Duodenal mucosa (tissue), 2 donors: ENCODE measurements at regions not wholly inside any gene's neighbourhood (a gene's known extent, or its start where the extent isn't known, plus 50 kb on each side); places are given as distances from the start of the nearest gene placed in this dataset.

Experiments
- H3K27ac ChIP-seq: one replicate; pipeline ENCODE4 v1.7.0; 2013; ENCODE audit warnings: low read depth, low read length
- H3K27me3 ChIP-seq, 2 donors: one replicate each; pipeline ENCODE4 v1.7.0; 2013; ENCODE audit warnings: low read length in 2 of 2, control low read depth in 1 of 2; ENCODE audit not compliant: insufficient read depth in 2 of 2, control insufficient read depth in 1 of 2
- H3K36me3 ChIP-seq, 2 donors: one replicate each; pipeline ENCODE4 v1.7.0; 2013; ENCODE audit warnings: low read length in 2 of 2, control low read depth in 1 of 2; ENCODE audit not compliant: insufficient read depth in 2 of 2, control insufficient read depth in 1 of 2
- H3K4me1 ChIP-seq, 2 donors: one replicate each; pipeline ENCODE4 v1.7.0; 2013; ENCODE audit warnings: low read length in 2 of 2, control low read depth in 1 of 2; ENCODE audit not compliant: insufficient read depth in 2 of 2, control insufficient read depth in 1 of 2
- H3K4me3 ChIP-seq, 2 donors: one replicate each; pipeline ENCODE4 v1.7.0; 2013; ENCODE audit warnings: low read length in 2 of 2, low read depth in 1 of 2
- H3K9ac ChIP-seq, 2 donors: one replicate each; pipeline ENCODE4 v1.7.0; 2013; ENCODE audit warnings: low read length in 2 of 2, low read depth in 1 of 2
- H3K9me3 ChIP-seq, 2 donors: one replicate each; pipeline ENCODE4 v1.7.0; 2013; ENCODE audit warnings: low read length in 2 of 2, control low read depth in 1 of 2; ENCODE audit not compliant: control insufficient read depth in 1 of 2

DNA sequence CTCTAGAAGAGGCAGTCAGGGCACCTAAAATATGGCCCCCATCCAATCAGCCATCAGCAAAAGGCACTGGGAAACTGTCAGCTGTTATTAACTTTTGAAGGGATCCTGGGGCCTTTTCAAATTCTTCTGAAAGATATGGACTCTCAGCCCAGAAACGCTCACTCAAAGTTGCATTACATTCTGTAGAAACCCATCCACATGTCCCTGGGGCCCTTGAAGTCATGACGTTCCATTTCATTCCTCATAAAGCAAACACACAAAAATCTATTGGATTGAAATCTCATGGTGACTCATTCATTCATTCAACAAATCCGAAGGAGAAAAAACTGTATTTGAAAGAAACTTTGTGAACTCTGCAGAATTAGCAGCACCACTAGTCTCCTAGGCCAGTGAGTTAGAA is 215.3 kb downstream of the C16orf95 start:
- Histone ChIP-seq H3K27ac (no peak overlapping the region), H3K27me3 (peaks cover 0 to 5% of the 10 kb centered on the region in 2 donors), H3K36me3 (no peaks in the 10 kb centered on the region), H3K9ac (no peak overlapping the region), H3K4me3 (no peak overlapping the region), H3K4me1 (no peaks in the 10 kb centered on the region), H3K9me3 (peaks cover 0 to 3% of the 10 kb centered on the region in 2 donors)

GRCh38 chr16:87107201-87107600 is 210.0 kb downstream of the C16orf95 start:
- Histone ChIP-seq H3K4me1 (no peaks in the 10 kb centered on the region), H3K9ac (no peak overlapping the region), H3K4me3 (no peak overlapping the region), H3K9me3 (peaks cover 0 to 3% of the 10 kb centered on the region in 2 donors), H3K36me3 (no peaks in the 10 kb centered on the region), H3K27me3 (no peaks in the 10 kb centered on the region), H3K27ac (no peak overlapping the region)

DNA sequence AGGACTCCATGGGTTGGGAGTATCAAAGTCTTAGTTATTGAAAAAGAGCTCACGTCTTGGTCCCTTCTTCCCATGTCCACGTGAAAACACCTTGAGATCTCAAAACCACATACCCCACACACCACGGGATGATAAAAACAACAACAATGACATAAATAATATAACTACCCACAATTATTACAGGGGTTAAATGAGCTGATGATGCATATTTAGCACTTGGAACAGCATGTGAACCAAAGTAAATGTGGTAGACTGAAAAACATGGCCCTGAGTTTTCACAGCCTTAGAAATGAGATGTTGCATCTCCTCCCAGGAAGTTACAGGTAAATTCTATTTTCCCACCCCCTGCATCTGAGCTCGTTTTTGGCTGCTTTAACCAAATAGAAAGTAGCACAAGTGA is 208.9 kb downstream of the C16orf95 start:
- Histone ChIP-seq H3K27ac (no peak overlapping the region), H3K4me1 (no peaks in the 10 kb centered on the region), H3K4me3 (no peak overlapping the region), H3K9me3 (peaks cover 0 to 3% of the 10 kb centered on the region in 2 donors), H3K36me3 (no peaks in the 10 kb centered on the region), H3K27me3 (no peaks in the 10 kb centered on the region), H3K9ac (no peak overlapping the region)

DNA sequence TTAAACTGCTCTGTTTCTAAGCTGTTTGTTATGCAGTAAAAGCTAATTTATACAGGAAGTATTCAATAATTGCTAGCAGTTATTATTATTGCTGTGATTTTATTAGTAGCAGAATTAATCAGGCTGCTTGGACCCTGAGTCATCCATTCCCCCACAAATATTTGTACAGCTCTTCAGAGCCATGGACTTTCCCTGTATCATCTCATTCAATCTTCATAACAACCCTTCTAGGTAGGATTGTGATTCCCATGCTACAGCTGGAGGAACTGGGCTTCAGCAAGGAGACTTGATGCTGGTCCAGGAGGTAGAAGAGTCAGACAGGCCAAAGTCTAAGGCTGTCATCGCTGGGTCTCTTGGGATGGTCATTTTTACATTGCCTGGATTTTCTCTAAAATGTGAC is 208.3 kb downstream of the C16orf95 start:
- Histone ChIP-seq H3K27ac (no peak overlapping the region), H3K9ac (no peak overlapping the region), H3K36me3 (no peaks in the 10 kb centered on the region), H3K9me3 (peaks cover 0 to 3% of the 10 kb centered on the region in 2 donors), H3K27me3 (no peaks in the 10 kb centered on the region), H3K4me1 (no peaks in the 10 kb centered on the region), H3K4me3 (no peak overlapping the region)

DNA sequence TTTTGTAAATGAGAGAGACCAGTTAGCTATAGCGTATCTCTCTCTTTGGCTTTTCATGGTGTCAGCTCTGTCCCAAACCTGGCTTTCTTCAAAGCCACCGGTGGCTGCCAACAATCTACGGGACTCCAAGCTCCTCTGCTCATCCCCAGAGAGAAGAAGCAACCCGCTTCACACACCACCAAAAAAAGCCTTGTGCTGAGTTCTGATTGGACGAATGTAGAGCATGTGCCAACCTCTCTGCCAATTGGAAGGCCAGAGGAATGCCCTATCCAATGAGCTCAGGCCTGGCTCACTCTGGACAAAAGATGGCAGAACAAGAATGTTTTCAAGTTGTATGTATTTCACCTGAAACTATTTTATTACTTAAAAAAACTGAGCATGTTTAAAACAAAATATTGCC is 202.4 kb downstream of the C16orf95 start:
- Histone ChIP-seq H3K4me3 (no peak overlapping the region), H3K9ac (no peak overlapping the region), H3K27ac (no peak overlapping the region), H3K27me3 (no peaks in the 10 kb centered on the region), H3K4me1 (no peaks in the 10 kb centered on the region), H3K36me3 (no peaks in the 10 kb centered on the region), H3K9me3 (no peaks in the 10 kb centered on the region)

GRCh38 chr16:87115646-87116045 is 201.5 kb downstream of the C16orf95 start:
- no peaks in the 10 kb centered on the region for H3K36me3 ChIP-seq
- no peak overlapping the region for H3K9ac ChIP-seq

DNA sequence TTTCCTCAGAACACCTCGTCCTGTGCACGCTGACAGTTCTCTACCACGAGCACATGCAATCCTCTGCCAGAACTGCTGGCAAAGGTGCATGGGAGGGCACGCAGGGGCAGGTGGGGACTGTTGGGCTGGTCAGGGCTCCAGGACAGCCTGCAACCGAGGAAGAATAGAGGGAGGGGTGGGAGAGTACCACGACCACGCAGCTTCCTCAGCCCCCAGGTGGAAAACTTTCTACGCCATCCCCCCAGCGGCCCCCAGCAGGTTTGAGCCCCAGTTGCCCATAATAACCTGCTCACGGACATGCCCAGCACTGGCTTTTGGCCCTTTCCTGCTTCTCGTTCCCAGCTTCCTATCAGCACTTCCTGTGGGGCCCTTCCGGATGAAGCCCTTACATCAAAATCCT is 199.3 kb downstream of the C16orf95 start:
- Histone ChIP-seq H3K4me3 (no peak overlapping the region), H3K27me3 (no peaks in the 10 kb centered on the region), H3K9ac (no peak overlapping the region), H3K36me3 (no peaks in the 10 kb centered on the region), H3K27ac (no peak overlapping the region), H3K9me3 (no peaks in the 10 kb centered on the region), H3K4me1 (no peaks in the 10 kb centered on the region)

More at GRCh38 chr16:87115646-87116045, 201.5 kb downstream of the C16orf95 start:
- H3K27ac ChIP-seq = no peak overlapping the region
- no peaks in the 10 kb centered on the region for H3K9me3 ChIP-seq
- H3K4me1 ChIP-seq = no peaks in the 10 kb centered on the region
- no peaks in the 10 kb centered on the region for H3K27me3 ChIP-seq
- no peak overlapping the region for H3K4me3 ChIP-seq

GRCh38 chr16:87119168-87119567 is 198.0 kb downstream of the C16orf95 start:
- peaks cover 4 to 6% of the 10 kb centered on the region in 2 donors for H3K9me3 ChIP-seq
- H3K9ac ChIP-seq = no peak overlapping the region
- no peaks in the 10 kb centered on the region for H3K36me3 ChIP-seq
- H3K4me3 ChIP-seq = no peak overlapping the region
- no peak overlapping the region for H3K27ac ChIP-seq
- H3K4me1 ChIP-seq = no peaks in the 10 kb centered on the region
- no peaks in the 10 kb centered on the region for H3K27me3 ChIP-seq

DNA sequence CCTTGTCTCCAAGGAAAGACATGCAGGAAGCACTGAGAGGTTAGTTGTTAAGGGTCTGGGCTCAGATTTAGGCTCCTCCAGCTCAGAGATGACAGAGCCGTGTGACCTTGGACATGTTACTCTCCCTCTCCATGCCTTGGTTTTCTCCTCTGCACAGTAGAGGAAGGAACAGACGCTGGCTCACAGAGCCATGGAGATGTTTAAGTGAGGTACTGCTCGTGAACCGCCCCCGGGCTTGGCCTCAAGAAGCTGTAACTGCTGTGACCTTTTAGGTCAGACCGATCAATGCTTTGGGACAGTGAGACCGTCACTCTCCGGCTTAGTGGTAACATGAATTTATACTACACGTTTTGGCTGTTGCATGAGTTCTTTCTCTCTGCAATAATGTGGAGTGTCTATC is 197.4 kb downstream of the C16orf95 start:
- Histone ChIP-seq H3K27me3 (no peaks in the 10 kb centered on the region), H3K9me3 (peaks cover 4 to 6% of the 10 kb centered on the region in 2 donors), H3K4me3 (no peak overlapping the region), H3K4me1 (no peaks in the 10 kb centered on the region), H3K9ac (no peak overlapping the region), H3K36me3 (no peaks in the 10 kb centered on the region), H3K27ac (no peak overlapping the region)

- H3K27me3 ChIP-seq = no peaks in the 10 kb centered on the region
- H3K9me3 ChIP-seq = peaks cover 4 to 6% of the 10 kb centered on the region in 2 donors
These were observed 195.4 kb downstream of the C16orf95 start for GRCh38 chr16:87121816-87122215.

More at GRCh38 chr16:87121816-87122215, 195.4 kb downstream of the C16orf95 start:
- no peak overlapping the region for H3K4me3 ChIP-seq
- peaks cover 0 to 6% of the 10 kb centered on the region in 2 donors for H3K4me1 ChIP-seq
- no peak overlapping the region for H3K9ac ChIP-seq
- H3K27ac ChIP-seq = no peak overlapping the region
- no peaks in the 10 kb centered on the region for H3K36me3 ChIP-seq
